T-helper 1 cell (primary cell): ENCODE measurements at regions not wholly inside any gene's neighbourhood (a gene's known extent, or its start where the extent isn't known, plus 50 kb on each side); places are given as distances from the start of the nearest gene placed in this dataset.

Experiments used
- DNase-seq, 5 donors: peaks; one replicate each; pipeline ENCODE4 v3.0.0-alpha.2; 2012 to 2020

DNA sequence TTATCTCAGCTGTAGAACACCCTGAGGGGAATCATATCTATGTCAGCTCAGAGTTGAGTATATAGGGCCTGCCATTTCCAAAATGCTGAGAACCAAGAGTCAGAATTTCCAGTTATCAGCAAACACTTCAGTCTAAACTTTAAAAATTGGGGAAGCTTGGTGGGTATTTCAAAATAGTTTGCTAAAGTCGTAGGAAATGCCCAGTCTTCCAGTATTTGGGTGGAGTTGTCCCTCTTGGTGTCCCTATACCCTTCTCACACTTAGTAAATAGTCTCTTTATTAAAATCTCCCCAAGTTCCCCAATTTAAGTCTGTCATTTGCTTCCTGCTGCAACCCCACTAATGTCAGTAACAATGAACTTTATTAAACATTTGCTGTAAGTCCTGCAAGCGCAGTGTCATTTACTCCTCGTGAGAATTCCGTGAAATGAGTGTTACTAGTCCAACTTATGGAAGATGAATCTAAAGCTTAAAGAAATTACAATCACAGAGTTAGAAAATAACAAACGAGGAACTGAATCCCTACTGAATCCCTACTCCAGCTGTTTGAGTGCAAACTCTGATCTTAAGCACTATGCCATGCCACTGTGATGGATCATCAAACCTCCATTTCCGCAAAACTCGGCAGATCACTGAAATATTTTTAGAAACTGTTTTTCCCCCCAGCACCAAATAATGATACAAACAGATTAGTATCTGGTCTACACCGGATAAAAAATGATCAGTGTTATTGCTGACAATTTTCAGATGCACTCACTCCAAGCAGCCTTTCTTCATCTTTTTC, 341.7 kb upstream of the PROK2 start:
- DNase-seq: no peak

DNA sequence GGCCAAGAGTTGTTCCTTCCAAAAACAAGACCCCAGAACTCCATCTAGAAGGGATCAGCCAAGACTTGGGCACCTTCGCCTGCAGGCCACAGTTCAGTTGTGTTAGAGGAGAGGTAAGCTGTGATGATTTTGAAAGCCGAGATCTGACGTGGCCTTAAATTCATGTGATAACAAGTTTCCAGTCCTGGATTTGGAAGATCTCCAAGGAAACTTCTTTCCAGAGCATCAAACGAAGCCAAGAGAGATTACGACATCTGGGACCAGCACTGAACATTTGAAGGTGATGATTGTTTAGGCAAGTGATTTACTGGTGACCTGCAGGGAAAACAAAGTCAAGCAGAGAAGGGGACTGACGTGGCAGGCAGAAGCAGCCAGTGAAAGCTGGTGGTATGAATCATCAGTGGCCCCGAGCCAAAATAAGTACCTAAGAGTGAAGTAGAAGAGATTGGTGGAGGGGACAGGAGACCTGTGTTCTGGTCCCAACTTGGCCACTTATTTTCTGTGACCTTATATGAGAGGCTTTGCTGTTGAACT, 339.0 kb upstream of the PROK2 start:
- peak in 1 of 5 donors; percentile 37 for DNase-seq

DNA sequence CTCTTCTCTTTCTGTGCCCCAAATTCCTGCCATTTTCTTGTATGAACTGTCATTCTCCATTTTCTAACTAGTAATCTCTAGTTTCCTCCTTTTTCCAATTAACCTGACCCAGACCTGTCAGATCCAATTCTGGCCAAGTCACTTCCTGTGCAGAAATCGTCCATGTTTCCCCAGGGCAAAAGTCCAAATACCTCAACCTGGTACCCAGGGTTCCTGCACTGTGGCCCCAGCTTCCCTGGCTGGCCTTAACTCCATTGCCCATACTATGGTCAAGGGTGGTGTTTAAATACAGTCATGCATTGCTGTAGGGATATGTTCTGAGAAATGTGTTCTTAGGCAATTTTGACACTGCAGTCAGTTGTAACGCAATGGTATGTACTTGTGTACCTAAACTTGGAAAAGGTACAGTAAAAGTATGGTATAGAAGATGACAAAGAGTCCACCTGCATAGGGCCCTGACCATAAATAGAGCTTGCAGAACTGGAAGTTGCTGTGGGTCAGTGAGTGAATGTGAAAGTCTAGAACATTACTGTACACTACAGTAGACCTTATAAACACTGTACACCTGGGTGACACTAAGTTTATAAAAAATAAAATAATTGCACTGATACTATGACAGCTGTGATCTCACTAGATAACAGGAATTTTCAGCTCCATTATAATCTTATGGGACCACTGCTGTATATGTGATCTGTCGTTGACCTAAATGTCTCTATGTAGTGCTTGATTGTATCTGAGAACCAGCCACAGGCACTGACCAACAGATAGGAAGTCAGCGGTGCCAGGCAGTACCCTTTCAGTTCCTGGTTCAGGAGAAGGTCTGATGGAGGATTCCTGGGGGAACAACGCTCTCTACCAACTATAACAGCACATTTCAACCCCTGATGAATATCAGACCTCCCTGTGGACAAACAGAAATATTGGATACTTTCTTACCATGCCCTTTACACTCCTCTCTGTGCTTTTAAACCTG, 336.1 kb upstream of the PROK2 start:
- DNase-seq: no peak

GRCh38 chr3:72120039-72120438, 335.1 kb upstream of the PROK2 start:
- DNase-seq: no peak

GRCh38 chr3:72118628-72119027, 333.7 kb upstream of the PROK2 start:
- no peak for DNase-seq

DNA sequence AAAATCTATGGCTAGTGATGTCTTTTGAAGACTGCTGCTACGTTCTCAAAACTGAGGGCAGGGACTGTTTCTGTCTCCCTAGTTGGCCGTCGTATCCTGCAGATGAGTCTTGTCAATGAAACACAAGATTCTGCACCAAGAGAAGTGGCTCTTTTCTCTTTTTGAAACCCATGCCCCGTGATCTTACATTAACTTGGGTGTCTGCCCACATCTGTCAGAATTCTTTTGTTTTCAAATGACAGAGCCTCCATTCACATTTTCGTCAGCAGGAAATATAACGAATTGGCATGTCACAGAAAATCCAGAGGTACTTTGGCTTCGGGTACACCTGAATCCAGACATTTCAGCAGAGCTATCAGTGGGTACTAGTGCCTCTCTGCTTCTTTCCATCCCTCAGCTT, 331.3 kb upstream of the PROK2 start:
- DNase-seq: no peak

DNA sequence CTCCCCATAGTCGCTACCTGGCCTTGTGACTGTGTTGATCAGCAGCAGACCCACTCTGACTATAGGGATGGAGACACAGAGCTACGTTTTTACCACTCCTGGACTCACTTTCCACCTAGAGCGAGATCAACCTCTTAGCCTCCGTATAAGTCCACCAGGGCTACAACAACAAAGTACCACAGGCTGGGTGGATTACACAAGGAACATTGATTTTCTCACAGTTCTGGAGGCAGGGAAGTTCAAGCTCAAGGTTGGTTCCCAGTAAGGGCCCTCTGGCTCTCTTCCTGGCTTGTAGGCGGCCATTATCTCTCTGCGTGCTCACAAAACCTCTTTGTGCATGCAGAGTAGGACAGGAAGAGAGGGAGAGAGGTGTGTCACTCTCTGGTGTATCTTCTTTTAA, 330.4 kb upstream of the PROK2 start:
- no peak for DNase-seq

GRCh38 chr3:72114773-72115172, 329.8 kb upstream of the PROK2 start:
- DNase-seq: no peak

DNA sequence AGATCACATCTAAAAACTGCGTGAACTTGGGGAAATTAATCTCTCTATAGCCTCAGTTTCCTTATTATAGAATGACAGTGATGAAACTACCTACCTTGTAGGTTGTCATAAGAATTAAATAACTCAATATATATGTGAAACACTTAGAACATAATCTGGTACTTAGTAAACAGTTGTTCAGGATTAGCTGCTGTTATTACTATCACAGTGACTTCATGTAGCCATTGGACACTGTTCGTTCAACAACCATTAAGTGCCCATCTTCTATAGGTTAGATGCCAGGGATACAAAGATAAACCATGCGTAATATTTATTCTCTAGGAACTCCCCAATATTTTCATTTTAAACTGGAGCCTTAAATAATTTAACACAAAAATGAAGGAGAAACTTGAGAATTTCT, 329.0 kb upstream of the PROK2 start:
- no peak for DNase-seq

DNA sequence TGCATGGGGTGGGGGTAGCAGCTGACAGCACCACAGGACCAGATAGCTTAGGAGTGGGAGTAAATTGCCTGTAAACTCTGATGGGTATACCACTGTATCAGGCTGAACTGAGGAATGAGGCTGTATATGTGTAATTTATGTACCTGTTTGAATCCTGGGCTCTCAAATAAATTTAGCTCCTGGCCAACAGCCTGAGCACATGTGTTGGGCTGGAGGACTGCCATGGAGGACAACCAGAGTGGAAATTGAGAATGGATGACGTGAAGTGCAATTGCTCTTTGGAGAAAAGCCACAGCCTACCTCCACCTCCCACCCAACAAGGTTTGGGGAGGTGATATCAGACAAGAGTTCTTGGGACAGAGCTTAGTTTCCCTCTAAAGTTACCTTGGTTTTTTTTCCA, 328.6 kb upstream of the PROK2 start:
- DNase-seq: no peak

GRCh38 chr3:72112435-72112834, 327.5 kb upstream of the PROK2 start:
- no peak for DNase-seq

- no peak for DNase-seq
Measured at GRCh38 chr3:72111265-72112205, 326.6 kb upstream of the PROK2 start.

- no peak for DNase-seq
Measured at GRCh38 chr3:72109327-72110259, 324.6 kb upstream of the PROK2 start.

GRCh38 chr3:72105306-72105705, 320.4 kb upstream of the PROK2 start:
- no peak for DNase-seq

DNA sequence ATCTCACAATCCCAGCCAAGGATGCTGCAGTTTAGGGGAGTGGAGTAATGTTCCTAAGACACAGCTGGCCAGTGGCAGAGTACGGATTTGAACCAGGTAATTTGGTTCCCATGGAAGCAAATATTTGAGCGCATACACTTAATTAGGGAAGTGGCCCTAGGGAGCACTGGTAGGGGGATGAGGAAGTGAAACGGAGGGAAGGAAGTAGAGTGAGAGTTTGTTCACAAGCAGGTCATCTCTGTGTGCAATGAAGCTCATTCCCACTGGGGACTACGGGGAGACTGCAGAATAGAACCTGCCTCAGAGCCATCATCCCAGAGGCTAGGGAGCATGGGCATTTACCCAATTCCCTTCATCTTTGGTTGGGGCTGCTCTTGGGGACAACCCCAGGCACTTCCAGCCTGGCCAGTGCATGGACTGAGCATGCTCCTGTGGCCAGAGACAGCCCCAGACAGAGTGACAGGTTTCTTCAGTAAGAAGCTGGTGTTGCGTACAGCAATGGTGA, 317.2 kb upstream of the PROK2 start:
- no peak for DNase-seq

DNA sequence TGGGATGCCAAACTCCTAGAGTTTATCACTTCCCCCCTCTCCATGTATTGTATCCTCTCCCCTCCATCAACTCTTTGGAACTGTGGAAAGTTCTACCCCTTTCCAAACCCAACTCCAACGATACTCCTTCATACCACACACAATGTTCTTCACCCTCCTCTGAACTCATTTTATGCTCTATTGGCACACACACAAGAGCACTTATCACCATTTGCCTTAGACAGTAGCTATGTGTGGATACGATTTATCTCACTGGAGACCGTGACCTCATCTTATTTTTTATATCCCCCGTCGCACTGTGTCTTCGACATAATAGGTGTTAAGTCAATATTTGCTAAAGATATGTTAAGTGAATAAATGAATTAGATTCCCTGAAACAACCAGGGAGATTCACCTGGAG, 316.5 kb upstream of the PROK2 start:
- no peak for DNase-seq

DNA sequence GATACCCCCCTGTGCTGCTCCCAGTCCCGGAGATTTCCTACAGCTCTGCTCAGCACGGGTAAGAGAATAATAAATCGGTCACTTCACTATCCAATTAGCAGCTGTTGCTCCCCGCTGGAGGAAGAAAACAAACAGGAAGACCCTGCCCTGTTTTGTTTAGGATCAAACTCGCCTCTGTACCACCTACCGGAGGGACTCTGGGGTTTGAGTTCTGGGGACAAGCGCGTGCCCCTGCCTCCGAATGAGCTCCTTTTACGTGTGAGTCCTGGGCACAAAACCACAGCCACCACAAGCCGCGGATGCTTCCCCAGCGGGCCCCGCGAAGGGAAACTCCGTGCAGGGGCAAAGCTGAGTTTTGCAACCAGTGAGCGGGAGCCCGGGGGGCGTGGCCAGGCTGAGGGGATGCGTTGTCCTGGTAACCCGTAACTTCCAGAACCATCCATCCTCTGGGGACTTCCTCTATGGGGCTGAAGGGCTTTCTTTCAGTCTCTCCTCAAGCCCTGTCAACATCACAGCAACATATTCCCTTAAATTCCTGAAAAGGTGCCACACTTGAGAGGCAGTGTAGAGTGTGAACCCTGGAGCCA, 315.7 kb upstream of the PROK2 start:
- peak; percentile 57 to 91 (median 75) for DNase-seq

- no peak for DNase-seq
Measured at GRCh38 chr3:72100080-72100511, 315.1 kb upstream of the PROK2 start.

GRCh38 chr3:72099326-72100079, 314.6 kb upstream of the PROK2 start:
- no peak for DNase-seq

DNA sequence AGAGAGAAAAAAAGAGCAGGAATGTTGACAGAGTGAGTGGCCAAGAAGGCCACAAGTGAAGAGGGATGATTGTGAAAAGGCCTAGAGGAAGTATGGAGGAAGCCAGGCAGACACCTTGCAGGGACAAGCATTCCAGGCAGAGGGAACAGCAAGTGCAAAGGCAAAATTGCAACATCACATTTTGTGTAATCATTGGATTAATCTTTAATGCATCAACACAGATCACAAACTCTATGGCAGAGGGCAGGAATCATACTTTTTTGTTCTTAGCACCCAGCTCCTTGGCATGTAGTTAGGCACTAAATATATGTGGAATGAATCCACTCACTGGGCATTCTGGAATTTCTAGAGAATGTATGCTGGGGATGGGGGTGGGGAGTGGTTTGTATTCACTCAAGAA, 312.1 kb upstream of the PROK2 start:
- DNase-seq: no peak
